Suprapubic skin (tissue), 4 donors: ENCODE measurements at regions not wholly inside any gene's neighbourhood (a gene's known extent, or its start where the extent isn't known, plus 50 kb on each side); places are given as distances from the start of the nearest gene placed in this dataset.

Experiments
- EP300 ChIP-seq: sonication (generic); formaldehyde crosslinking; IDR thresholded peaks from one replicate; pipeline ENCODE4 v1.6.1; 2017; ENCODE audit warnings: antibody characterized with exemption
- POLR2A ChIP-seq, 2 donors: fragments of 450-650 bp; IDR thresholded peaks; one replicate each; pipeline ENCODE4 v1.6.1; 2017; ENCODE audit warnings: antibody characterized with exemption in 2 of 2, mild to moderate bottlenecking in 2 of 2, moderate library complexity in 2 of 2
- POLR2AphosphoS5 ChIP-seq, 3 donors: sonication (generic); formaldehyde crosslinking; IDR thresholded peaks; one replicate each; pipeline ENCODE4 v1.6.1; 2017; ENCODE audit warnings: antibody characterized with exemption in 3 of 3
- TF ChIP-seq, protein P1 (sequence below), 2 donors: fragments of 200-600 bp in 1 of 2; fragments of 450-650 bp in 1 of 2; sonication (generic) in 1 of 2; IDR thresholded peaks; one replicate each; pipeline ENCODE4 v1.5.1; 2016 to 2019; ENCODE audit warnings: antibody characterized with exemption in 2 of 2, mild to moderate bottlenecking in 1 of 2, moderate library complexity in 1 of 2

DNA sequence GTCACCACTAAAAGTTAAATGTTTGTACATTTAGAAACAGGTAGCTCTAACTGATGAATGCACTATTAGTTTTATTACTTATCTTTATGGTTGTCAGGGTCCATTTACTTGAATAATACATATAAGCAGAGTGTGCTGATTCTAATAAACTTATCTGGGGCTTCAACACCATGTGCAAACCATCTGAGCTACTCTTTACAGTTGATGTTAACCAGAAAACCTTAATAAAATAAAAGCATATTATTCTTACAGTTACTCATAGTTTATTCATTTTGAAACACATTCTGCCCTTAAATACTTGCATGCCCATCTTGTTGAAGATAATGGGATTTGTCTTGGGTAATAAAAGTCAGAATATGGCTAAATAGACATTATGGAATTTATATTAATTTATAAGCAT is 1042.2 kb downstream of the EPHA7 start:
- TF ChIP-seq, protein P1, sequence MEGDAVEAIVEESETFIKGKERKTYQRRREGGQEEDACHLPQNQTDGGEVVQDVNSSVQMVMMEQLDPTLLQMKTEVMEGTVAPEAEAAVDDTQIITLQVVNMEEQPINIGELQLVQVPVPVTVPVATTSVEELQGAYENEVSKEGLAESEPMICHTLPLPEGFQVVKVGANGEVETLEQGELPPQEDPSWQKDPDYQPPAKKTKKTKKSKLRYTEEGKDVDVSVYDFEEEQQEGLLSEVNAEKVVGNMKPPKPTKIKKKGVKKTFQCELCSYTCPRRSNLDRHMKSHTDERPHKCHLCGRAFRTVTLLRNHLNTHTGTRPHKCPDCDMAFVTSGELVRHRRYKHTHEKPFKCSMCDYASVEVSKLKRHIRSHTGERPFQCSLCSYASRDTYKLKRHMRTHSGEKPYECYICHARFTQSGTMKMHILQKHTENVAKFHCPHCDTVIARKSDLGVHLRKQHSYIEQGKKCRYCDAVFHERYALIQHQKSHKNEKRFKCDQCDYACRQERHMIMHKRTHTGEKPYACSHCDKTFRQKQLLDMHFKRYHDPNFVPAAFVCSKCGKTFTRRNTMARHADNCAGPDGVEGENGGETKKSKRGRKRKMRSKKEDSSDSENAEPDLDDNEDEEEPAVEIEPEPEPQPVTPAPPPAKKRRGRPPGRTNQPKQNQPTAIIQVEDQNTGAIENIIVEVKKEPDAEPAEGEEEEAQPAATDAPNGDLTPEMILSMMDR (IDR thresholded peaks at IDR 0.05): no peak
- TF ChIP-seq POLR2A (IDR thresholded peaks at IDR 0.05) (no peak), POLR2AphosphoS5 (IDR thresholded peaks at IDR 0.05) (no peak), EP300 (no peak)
